Gastroesophageal sphincter (tissue), 2 donors: ENCODE measurements at regions not wholly inside any gene's neighbourhood (a gene's known extent, or its start where the extent isn't known, plus 50 kb on each side); places are given as distances from the start of the nearest gene placed in this dataset.

Source experiments
- EP300 ChIP-seq: sonication (generic); formaldehyde crosslinking; IDR thresholded peaks from one replicate; pipeline ENCODE4 v1.6.1; 2017; ENCODE audit warnings: antibody characterized with exemption, mild to moderate bottlenecking
- POLR2AphosphoS5 ChIP-seq: sonication (generic); formaldehyde crosslinking; IDR thresholded peaks from one replicate; pipeline ENCODE4 v1.6.1; 2017; ENCODE audit warnings: antibody characterized with exemption

GRCh38 chr14:58769771-58770170 lies 132.0 kb downstream of the DACT1 start:
- TF ChIP-seq POLR2AphosphoS5 (no peak), EP300 (no peak)
